ENCODE measurements at regions not wholly inside any gene's neighbourhood (a gene's known extent, or its start where the extent isn't known, plus 50 kb on each side); places are given as distances from the start of the nearest gene placed in this dataset.

GRCh38 chr20:63082308-63082938 is 75.7 kb upstream of the BHLHE23 start:
- no peak overlapping the region for H3K4me3 ChIP-seq (ENCODE audit: low read depth, low read length)
- no peak for DNase-seq (ENCODE audit: low read depth)
- no peak for TF ChIP-seq CTCF (conservative IDR thresholded peaks at IDR 0.05; ENCODE audit: low read depth, low read length)

- DNase-seq (ENCODE audit: low read depth) = no peak
- no peak for TF ChIP-seq CTCF (conservative IDR thresholded peaks at IDR 0.05; ENCODE audit: low read depth, low read length)
- no peak overlapping the region for H3K4me3 ChIP-seq (ENCODE audit: low read depth, low read length)
These were observed 75.1 kb upstream of the BHLHE23 start for GRCh38 chr20:63081831-63082230.

- no peak for TF ChIP-seq CTCF (conservative IDR thresholded peaks at IDR 0.05; ENCODE audit: low read depth, low read length)
- DNase-seq (ENCODE audit: low read depth) = no peak
- H3K4me3 ChIP-seq (ENCODE audit: low read depth, low read length) = no peak overlapping the region
These were observed 74.6 kb upstream of the BHLHE23 start for GRCh38 chr20:63081351-63081750.

DNA sequence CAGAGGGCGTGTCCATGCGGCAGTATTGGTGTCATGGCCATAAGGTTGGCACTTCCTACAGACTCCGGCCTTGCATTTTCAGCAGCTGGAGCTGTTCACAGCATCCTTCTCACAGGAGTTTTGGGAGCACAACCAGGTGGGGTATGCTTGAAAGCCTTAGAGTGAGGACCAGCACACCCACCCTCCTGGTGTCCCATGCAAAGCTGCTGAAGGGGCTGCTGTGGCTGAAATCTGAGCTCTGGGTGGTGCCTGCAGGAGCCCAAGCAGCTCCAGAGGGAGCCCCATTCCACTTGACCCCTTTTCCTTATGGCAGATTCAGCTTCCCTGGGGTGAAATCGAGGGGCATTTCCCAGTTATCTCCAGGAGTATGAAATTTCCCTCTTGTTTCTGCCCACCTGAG is 74.0 kb upstream of the BHLHE23 start:
- no peak for DNase-seq (ENCODE audit: low read depth)
- H3K4me3 ChIP-seq (ENCODE audit: low read depth, low read length) = no peak overlapping the region
- no peak for TF ChIP-seq CTCF (conservative IDR thresholded peaks at IDR 0.05; ENCODE audit: low read depth, low read length)

DNA sequence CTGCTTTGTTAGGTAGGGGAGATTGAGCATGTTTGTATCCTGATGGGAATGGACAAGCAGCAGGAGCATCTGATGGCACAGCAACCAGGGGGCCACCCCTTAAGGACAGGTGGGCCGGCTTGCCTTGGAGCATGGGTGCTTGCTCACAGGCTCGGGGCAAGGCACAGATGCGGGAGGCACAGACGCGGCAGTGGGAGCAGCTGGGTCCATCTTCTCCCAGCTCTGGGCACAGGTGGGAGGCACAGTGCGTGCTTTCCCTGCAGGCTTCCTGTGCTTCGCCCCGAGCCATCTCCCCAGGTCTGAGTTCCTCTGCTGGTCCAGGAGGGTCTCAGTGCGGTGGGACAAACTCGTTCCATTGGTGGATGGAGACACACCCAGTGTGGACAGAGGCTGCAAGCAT is 73.6 kb upstream of the BHLHE23 start:
- no peak for DNase-seq (ENCODE audit: low read depth)
- no peak for TF ChIP-seq CTCF (conservative IDR thresholded peaks at IDR 0.05; ENCODE audit: low read depth, low read length)

DNA sequence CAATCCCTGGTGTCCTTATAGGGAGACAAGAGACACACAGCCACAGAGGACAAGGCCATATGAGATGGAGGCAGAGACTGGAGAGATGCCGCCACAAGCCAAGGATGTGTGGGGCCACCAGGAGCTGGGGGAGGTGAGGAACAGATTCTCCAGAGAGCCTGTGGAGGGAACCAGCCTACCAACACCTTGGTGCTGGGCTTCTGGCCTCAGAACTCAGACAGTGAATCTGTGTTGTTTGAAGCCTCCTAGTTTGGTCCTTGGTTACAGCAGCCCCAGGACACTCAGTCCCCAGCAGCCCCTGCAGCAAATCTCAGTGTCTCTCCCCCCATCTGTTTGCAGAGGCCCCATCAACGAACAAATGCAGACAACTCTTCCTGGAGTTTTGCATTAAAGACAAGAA is 73.2 kb upstream of the BHLHE23 start:
- no peak overlapping the region for H3K4me3 ChIP-seq (ENCODE audit: low read depth, low read length)
- TF ChIP-seq CTCF (conservative IDR thresholded peaks at IDR 0.05; ENCODE audit: low read depth, low read length) = no peak
- DNase-seq (ENCODE audit: low read depth) = no peak

More for the DNA sequence above, 73.6 kb upstream of the BHLHE23 start:
- no peak overlapping the region for H3K4me3 ChIP-seq (ENCODE audit: low read depth, low read length)

DNA sequence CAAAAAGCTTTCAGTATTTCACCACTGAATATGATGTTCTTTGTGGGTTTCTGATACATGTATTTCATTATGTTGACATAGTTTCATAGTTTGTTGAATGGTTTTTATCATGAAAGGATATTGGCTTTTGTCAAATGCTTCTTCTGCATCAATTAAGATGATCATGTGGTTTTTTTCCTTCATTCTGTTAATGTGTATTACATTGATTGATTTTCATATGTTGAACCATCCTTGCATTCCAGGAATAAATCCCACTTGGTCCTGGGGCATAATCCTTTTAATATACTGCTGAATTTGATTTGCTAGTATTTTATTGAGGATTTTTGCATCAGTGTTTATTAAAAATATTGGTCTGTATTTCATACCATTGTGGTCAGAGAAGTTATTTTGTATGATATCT is 70.9 kb upstream of the BHLHE23 start:
- H3K4me3 ChIP-seq (ENCODE audit: low read depth, low read length) = no peak overlapping the region
- no peak for TF ChIP-seq CTCF (conservative IDR thresholded peaks at IDR 0.05; ENCODE audit: low read depth, low read length)
- DNase-seq (ENCODE audit: low read depth) = no peak
